Calu3 (cell line): ENCODE measurements at regions not wholly inside any gene's neighbourhood (a gene's known extent, or its start where the extent isn't known, plus 50 kb on each side); places are given as distances from the start of the nearest gene placed in this dataset.

Source experiments
- BruUV-seq: library from RNA; stranded (reverse); fragments of 400-500 nt; replicated peaks from 2 replicates; lab custom pipeline; 2021; lab: Mats Ljungman, UMichigan
- CTCF ChIA-PET: fragments of 300-600 bp; sonication (Branson Sonifier 250); formaldehyde crosslinking; loops from one replicate; lab custom pipeline; 2022; ENCODE audit warnings: antibody characterized with exemption; lab: Charles Lee
- DNase-seq: peaks from one replicate; pipeline ENCODE4 v3.0.0; 2022
- H3K27ac Mint-ChIP-seq: one replicate; pipeline ENCODE4 v1.8.0; 2022; ENCODE audit warnings: mixed read lengths; ENCODE audit not compliant: unreplicated experiment
- H3K27me3 Mint-ChIP-seq: one replicate; pipeline ENCODE4 v1.8.0; 2022; ENCODE audit warnings: mixed read lengths; ENCODE audit not compliant: unreplicated experiment
- H3K36me3 Mint-ChIP-seq: one replicate; pipeline ENCODE4 v1.8.0; 2022; ENCODE audit warnings: mild to moderate bottlenecking, moderate library complexity, mixed read lengths; ENCODE audit not compliant: insufficient read depth, unreplicated experiment
- H3K4me1 Mint-ChIP-seq: one replicate; pipeline ENCODE4 v1.8.0; 2022; ENCODE audit warnings: mild to moderate bottlenecking, low read depth, mixed read lengths; ENCODE audit not compliant: unreplicated experiment
- H3K4me3 Mint-ChIP-seq: one replicate; pipeline ENCODE4 v1.8.0; 2022; ENCODE audit warnings: mild to moderate bottlenecking, low read depth, moderate library complexity, mixed read lengths; ENCODE audit not compliant: unreplicated experiment
- H3K9me3 Mint-ChIP-seq: one replicate; pipeline ENCODE4 v1.8.0; 2022; ENCODE audit warnings: low read depth, mixed read lengths; ENCODE audit not compliant: unreplicated experiment
- CTCF ChIP-seq: fragments of 200-600 bp; IDR thresholded peaks from one replicate; pipeline ENCODE4 v1.8.0; 2022; ENCODE audit warnings: antibody characterized with exemption; ENCODE audit not compliant: unreplicated experiment
- intact Hi-C: fragments of 100-400 bp; cut with micrococcal nuclease; formaldehyde crosslinking; loops from one replicate; pipeline ENCODE4 v1.10.0; 2022; ENCODE audit not compliant: unreplicated experiment

GRCh38 chr3:154977666-154978065 lies 102.5 kb upstream of the MME start:
- DNase-seq: no peak
- intact Hi-C loops: no loop called here
- Mint-ChIP-seq H3K4me1 (no peaks in the 10 kb centered on the region), H3K9me3 (no peaks in the 10 kb centered on the region), H3K36me3 (no peaks in the 10 kb centered on the region), H3K27me3 (no peaks in the 10 kb centered on the region), H3K4me3 (no peak overlapping the region), H3K27ac (no peak overlapping the region)
- CTCF ChIA-PET: interaction anchor here (0.9 kb wide), 1 partner anchor 73 kb away, joined by 5 read pairs; no protein-coding TSS in a partner anchor
- no peak for TF ChIP-seq CTCF
- BruUV-seq: no TSS peak

GRCh38 chr3:154976072-154976983 lies 103.8 kb upstream of the MME start:
- no peaks in the 10 kb centered on the region for H3K36me3 Mint-ChIP-seq
- BruUV-seq: no TSS peak
- no peaks in the 10 kb centered on the region for H3K9me3 Mint-ChIP-seq
- H3K4me1 Mint-ChIP-seq: peaks cover 9% of the 10 kb centered on the region
- CTCF ChIA-PET: no interaction called here
- no peak for TF ChIP-seq CTCF
- H3K27me3 Mint-ChIP-seq: no peaks in the 10 kb centered on the region
- DNase-seq: no peak
- H3K4me3 Mint-ChIP-seq: no peak overlapping the region
- no peak overlapping the region for H3K27ac Mint-ChIP-seq
- intact Hi-C loops: no loop called here

GRCh38 chr3:154973851-154974250 lies 106.3 kb upstream of the MME start:
- H3K9me3 Mint-ChIP-seq: no peaks in the 10 kb centered on the region
- no TSS peak for BruUV-seq
- no peak overlapping the region for H3K27ac Mint-ChIP-seq
- H3K4me1 Mint-ChIP-seq: peaks cover 12% of the 10 kb centered on the region
- no peak for TF ChIP-seq CTCF
- H3K4me3 Mint-ChIP-seq: no peak overlapping the region
- CTCF ChIA-PET: no interaction called here
- intact Hi-C loops: loop anchor here (5.0 kb wide), 1 partner anchor 293 kb away; no protein-coding TSS in a partner anchor
- no peaks in the 10 kb centered on the region for H3K27me3 Mint-ChIP-seq
- H3K36me3 Mint-ChIP-seq: no peaks in the 10 kb centered on the region
- no peak for DNase-seq

- no peak overlapping the region for H3K4me3 Mint-ChIP-seq
- no TSS peak for BruUV-seq
- no peak for DNase-seq
- CTCF ChIA-PET: no interaction called here
- H3K4me1 Mint-ChIP-seq: peaks cover 12% of the 10 kb centered on the region
- no peaks in the 10 kb centered on the region for H3K27me3 Mint-ChIP-seq
- no peak overlapping the region for H3K27ac Mint-ChIP-seq
- no peaks in the 10 kb centered on the region for H3K9me3 Mint-ChIP-seq
- no peak for TF ChIP-seq CTCF
- intact Hi-C loops: loop anchor here (5.0 kb wide), 1 partner anchor 294 kb away; no protein-coding TSS in a partner anchor
- no peaks in the 10 kb centered on the region for H3K36me3 Mint-ChIP-seq
Measured at GRCh38 chr3:154972951-154973350, 107.2 kb upstream of the MME start.
